Colonic mucosa (tissue), 4 donors: ENCODE measurements at regions not wholly inside any gene's neighbourhood (a gene's known extent, or its start where the extent isn't known, plus 50 kb on each side); places are given as distances from the start of the nearest gene placed in this dataset.

Source experiments
- DNase-seq: peaks from one replicate; pipeline ENCODE4 v3.0.0-alpha.2; 2020
- H3K27ac ChIP-seq: fragments of 200-600 bp; one replicate; pipeline ENCODE4 v1.8.0; 2021
- H3K27me3 ChIP-seq: fragments of 200-600 bp; one replicate; pipeline ENCODE4 v1.8.0; 2021
- H3K36me3 ChIP-seq: fragments of 200-600 bp; one replicate; pipeline ENCODE4 v1.8.0; 2021
- H3K4me1 ChIP-seq: fragments of 200-600 bp; one replicate; pipeline ENCODE4 v1.8.0; 2021; ENCODE audit warnings: mild to moderate bottlenecking
- H3K4me3 ChIP-seq: fragments of 200-600 bp; one replicate; pipeline ENCODE4 v1.8.0; 2021
- H3K9ac ChIP-seq, 2 donors: one replicate each; pipeline ENCODE4 v1.7.0; 2013; ENCODE audit warnings: control low read depth in 2 of 2, low read depth in 2 of 2, low read length in 2 of 2
- H3K9me3 ChIP-seq: fragments of 200-600 bp; one replicate; pipeline ENCODE4 v1.8.0; 2021
- CTCF ChIP-seq: fragments of 200-600 bp; IDR thresholded peaks from one replicate; pipeline ENCODE4 v1.8.0; 2022; ENCODE audit warnings: antibody characterized with exemption, mild to moderate bottlenecking
- intact Hi-C: fragments of 100-400 bp; cut with DNase I; formaldehyde crosslinking; loops from one replicate; pipeline ENCODE4 v1.14.1; 2022
- donor health status: healthy.
- donor health status: DM: no; HTN: no; CAD: no.
- donor health status: DM: no; HTN: no; CAD: no.

GRCh38 chr6:43878127-43878634 lies 108.2 kb downstream of the VEGFA start:
- H3K9me3 ChIP-seq, result no peaks in the 10 kb centered on the region
- no peak overlapping the region for H3K4me3 ChIP-seq
- TF ChIP-seq CTCF, result no peak
- intact Hi-C loops, result no loop called here
- H3K36me3 ChIP-seq, result no peaks in the 10 kb centered on the region
- no peaks in the 10 kb centered on the region for H3K27me3 ChIP-seq
- no peaks in the 10 kb centered on the region for H3K4me1 ChIP-seq
- DNase-seq, result no peak
- no peak overlapping the region for H3K27ac ChIP-seq
- no peak overlapping the region for H3K9ac ChIP-seq

GRCh38 chr6:43877463-43878126 lies 107.6 kb downstream of the VEGFA start:
- no peak for DNase-seq
- Histone ChIP-seq H3K9me3 (no peaks in the 10 kb centered on the region), H3K36me3 (no peaks in the 10 kb centered on the region), H3K27me3 (no peaks in the 10 kb centered on the region), H3K27ac (no peak overlapping the region), H3K4me3 (no peak overlapping the region), H3K4me1 (no peaks in the 10 kb centered on the region), H3K9ac (no peak overlapping the region)
- no peak for TF ChIP-seq CTCF
- intact Hi-C loops, result no loop called here

- Histone ChIP-seq H3K9me3 (no peaks in the 10 kb centered on the region), H3K9ac (no peak overlapping the region), H3K4me3 (no peak overlapping the region), H3K27me3 (no peaks in the 10 kb centered on the region), H3K27ac (no peak overlapping the region), H3K4me1 (no peaks in the 10 kb centered on the region), H3K36me3 (no peaks in the 10 kb centered on the region)
- intact Hi-C loops, result no loop called here
- DNase-seq, result no peak
- TF ChIP-seq CTCF, result no peak
These were observed 107.0 kb downstream of the VEGFA start for GRCh38 chr6:43877036-43877435.

- Histone ChIP-seq H3K27ac (no peak overlapping the region), H3K9me3 (no peaks in the 10 kb centered on the region), H3K27me3 (no peaks in the 10 kb centered on the region), H3K4me3 (no peak overlapping the region), H3K9ac (no peak overlapping the region), H3K36me3 (no peaks in the 10 kb centered on the region), H3K4me1 (no peaks in the 10 kb centered on the region)
- intact Hi-C loops, result no loop called here
- TF ChIP-seq CTCF, result no peak
- DNase-seq, result no peak
These were observed 106.6 kb downstream of the VEGFA start for GRCh38 chr6:43876602-43877001.

GRCh38 chr6:43875849-43876572 lies 106.0 kb downstream of the VEGFA start:
- no peak for TF ChIP-seq CTCF
- H3K9ac ChIP-seq, result no peak overlapping the region
- no peaks in the 10 kb centered on the region for H3K27me3 ChIP-seq
- DNase-seq, result no peak
- H3K4me3 ChIP-seq, result no peak overlapping the region
- no peaks in the 10 kb centered on the region for H3K9me3 ChIP-seq
- H3K36me3 ChIP-seq, result no peaks in the 10 kb centered on the region
- intact Hi-C loops, result no loop called here
- H3K27ac ChIP-seq, result no peak overlapping the region
- no peaks in the 10 kb centered on the region for H3K4me1 ChIP-seq
